ENCODE measurements at regions not wholly inside any gene's neighbourhood (a gene's known extent, or its start where the extent isn't known, plus 50 kb on each side); places are given as distances from the start of the nearest gene placed in this dataset.

GRCh38 chr17:55833306-55833705, 82.5 kb downstream of the PCTP start:
- no peak for TF ChIP-seq GTF2F1 (IDR thresholded peaks at IDR 0.05; ENCODE audit: borderline replicate concordance, low read depth, low read length)
- TF ChIP-seq CTCF (IDR thresholded peaks at IDR 0.05; ENCODE audit: control extremely low read depth in 1 of 3, insufficient read depth in 1 of 3, low read depth in 1 of 3, low read length in 3 of 3): no peak
- no peak for TF ChIP-seq EZH2 (IDR thresholded peaks at IDR 0.05; ENCODE audit: low read depth, low read length, severe bottlenecking)
